GM06990 (cell line): ENCODE measurements at regions not wholly inside any gene's neighbourhood (a gene's known extent, or its start where the extent isn't known, plus 50 kb on each side); places are given as distances from the start of the nearest gene placed in this dataset.

Experiments
- DNase-seq: peaks from one replicate; pipeline ENCODE4 v3.0.0-alpha.2; 2011; ENCODE audit not compliant: insufficient read length; ENCODE audit errors: extremely low read depth
- H3K27me3 ChIP-seq: replicated peaks from 2 replicates; pipeline ENCODE4 v1.6.0; 2011; ENCODE audit warnings: low read length; ENCODE audit not compliant: control insufficient read depth, insufficient read depth
- H3K36me3 ChIP-seq: 2 replicates; pipeline ENCODE4 v1.5.1; 2011; ENCODE audit warnings: low read length; ENCODE audit not compliant: control insufficient read depth, insufficient read depth
- H3K4me3 ChIP-seq: replicated peaks from 2 replicates; pipeline ENCODE4 v1.5.1; 2011; ENCODE audit warnings: low read depth, mild to moderate bottlenecking, control low read depth, low read length
- CTCF ChIP-seq: IDR thresholded peaks from 2 replicates; pipeline ENCODE4 v1.5.1; 2011; ENCODE audit warnings: low read length, control low read depth, mild to moderate bottlenecking, inconsistent platforms; ENCODE audit not compliant: insufficient read depth, poor library complexity, severe bottlenecking

GRCh38 chr3:159113221-159113875 lies 311.5 kb downstream of the MFSD1 start:
- DNase-seq = no peak
- no peak for TF ChIP-seq CTCF

GRCh38 chr3:159114582-159114981 lies 312.7 kb downstream of the MFSD1 start:
- Histone ChIP-seq H3K27me3 (no peaks in the 10 kb centered on the region; the same call in 1 of the 2 replicates), H3K4me3 (no peak overlapping the region), H3K36me3 (no peaks in the 10 kb centered on the region)
- no peak for TF ChIP-seq CTCF
- DNase-seq = no peak

More at GRCh38 chr3:159113221-159113875, 311.5 kb downstream of the MFSD1 start:
- Histone ChIP-seq H3K27me3 (no peaks in the 10 kb centered on the region; the same call in 1 of the 2 replicates), H3K36me3 (no peaks in the 10 kb centered on the region), H3K4me3 (no peak overlapping the region)

- no peak for DNase-seq
- TF ChIP-seq CTCF = no peak
- H3K36me3 ChIP-seq = no peaks in the 10 kb centered on the region
- no peaks in the 10 kb centered on the region for H3K27me3 ChIP-seq
- no peak overlapping the region for H3K4me3 ChIP-seq
Measured at GRCh38 chr3:159123877-159124276, 322.0 kb downstream of the MFSD1 start.

- Histone ChIP-seq H3K4me3 (no peak overlapping the region), H3K36me3 (no peaks in the 10 kb centered on the region), H3K27me3 (no peaks in the 10 kb centered on the region)
- TF ChIP-seq CTCF = no peak
- no peak for DNase-seq
Measured at GRCh38 chr3:159126261-159127020, 324.6 kb downstream of the MFSD1 start.

GRCh38 chr3:159127021-159127392 lies 325.2 kb downstream of the MFSD1 start:
- no peak for TF ChIP-seq CTCF
- Histone ChIP-seq H3K36me3 (no peaks in the 10 kb centered on the region), H3K27me3 (no peaks in the 10 kb centered on the region), H3K4me3 (no peak overlapping the region)
- no peak for DNase-seq

- no peak for TF ChIP-seq CTCF
- Histone ChIP-seq H3K27me3 (no peaks in the 10 kb centered on the region), H3K4me3 (no peak overlapping the region), H3K36me3 (no peaks in the 10 kb centered on the region)
- DNase-seq = no peak
Measured at GRCh38 chr3:159128628-159129027, 326.8 kb downstream of the MFSD1 start.
